Ovary (tissue), 3 donors: ENCODE measurements at regions not wholly inside any gene's neighbourhood (a gene's known extent, or its start where the extent isn't known, plus 50 kb on each side); places are given as distances from the start of the nearest gene placed in this dataset.

Experiments used
- CTCF ChIP-seq, 3 donors: fragments of 450-650 bp in 2 of 3; fragments of 200-600 bp in 1 of 3; IDR thresholded peaks; one replicate each; pipeline versions ENCODE4 v1.5.1 to v1.8.0; 2016 to 2022; ENCODE audit warnings: antibody characterized with exemption in 3 of 3, mild to moderate bottlenecking in 1 of 3
- EP300 ChIP-seq: sonication (generic); formaldehyde crosslinking; IDR thresholded peaks from one replicate; pipeline ENCODE4 v1.6.1; 2017; ENCODE audit warnings: antibody characterized with exemption
- POLR2A ChIP-seq: fragments of 450-650 bp; IDR thresholded peaks from one replicate; pipeline ENCODE4 v1.6.1; 2017; ENCODE audit warnings: antibody characterized with exemption, mild to moderate bottlenecking, moderate library complexity
- donor health status: DM: no; HTN: no; CAD: no.

- TF ChIP-seq CTCF (IDR thresholded peaks at IDR 0.05) (no peak), POLR2A (no peak), EP300 (no peak)
These were observed 305.1 kb upstream of the MGAT5 start for GRCh38 chr2:133948610-133949290.
